Transverse colon (tissue), 3 donors: ENCODE measurements at regions not wholly inside any gene's neighbourhood (a gene's known extent, or its start where the extent isn't known, plus 50 kb on each side); places are given as distances from the start of the nearest gene placed in this dataset.

Experiments used
- EP300 ChIP-seq: sonication (generic); formaldehyde crosslinking; IDR thresholded peaks from one replicate; pipeline ENCODE4 v1.6.1; 2017; ENCODE audit warnings: antibody characterized with exemption, low read depth
- POLR2A ChIP-seq: fragments of 450-650 bp; IDR thresholded peaks from one replicate; pipeline ENCODE4 v1.6.1; 2016; ENCODE audit warnings: antibody characterized with exemption, mild to moderate bottlenecking, moderate library complexity
- TF ChIP-seq, protein P1 (sequence below), 5 experiments: fragments of 200-600 bp in 3 of 5; fragments of 450-650 bp in 2 of 5; sonication (generic) in 3 of 5; IDR thresholded peaks; 1 replicate in 2 of 5; 2 replicates in 3 of 5; pipeline ENCODE4 v1.5.1; 2016 to 2017; ENCODE audit warnings: antibody characterized with exemption in 5 of 5, inconsistent platforms in 3 of 5, mild to moderate bottlenecking in 2 of 5, moderate library complexity in 1 of 5

DNA sequence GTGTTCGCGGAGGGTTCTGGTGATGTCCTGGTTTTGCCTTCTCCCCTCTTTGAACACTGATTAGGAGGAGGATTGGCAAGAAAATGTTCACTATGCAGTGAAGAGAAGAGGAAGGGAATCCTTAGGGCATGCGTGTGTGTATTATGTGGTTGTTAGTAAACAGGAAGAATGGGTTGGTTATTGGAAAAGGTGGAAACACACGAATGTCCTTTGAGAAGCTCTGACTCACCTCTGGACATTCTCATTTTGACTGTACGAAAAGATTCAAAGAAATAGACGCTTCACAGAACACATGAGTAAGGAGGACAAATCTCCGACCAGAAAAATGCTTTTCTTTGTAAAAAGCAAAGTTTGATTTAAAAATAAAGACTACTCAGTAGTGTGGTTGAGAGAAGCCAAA is 188.8 kb upstream of the PRICKLE2 start:
- TF ChIP-seq, protein P1, sequence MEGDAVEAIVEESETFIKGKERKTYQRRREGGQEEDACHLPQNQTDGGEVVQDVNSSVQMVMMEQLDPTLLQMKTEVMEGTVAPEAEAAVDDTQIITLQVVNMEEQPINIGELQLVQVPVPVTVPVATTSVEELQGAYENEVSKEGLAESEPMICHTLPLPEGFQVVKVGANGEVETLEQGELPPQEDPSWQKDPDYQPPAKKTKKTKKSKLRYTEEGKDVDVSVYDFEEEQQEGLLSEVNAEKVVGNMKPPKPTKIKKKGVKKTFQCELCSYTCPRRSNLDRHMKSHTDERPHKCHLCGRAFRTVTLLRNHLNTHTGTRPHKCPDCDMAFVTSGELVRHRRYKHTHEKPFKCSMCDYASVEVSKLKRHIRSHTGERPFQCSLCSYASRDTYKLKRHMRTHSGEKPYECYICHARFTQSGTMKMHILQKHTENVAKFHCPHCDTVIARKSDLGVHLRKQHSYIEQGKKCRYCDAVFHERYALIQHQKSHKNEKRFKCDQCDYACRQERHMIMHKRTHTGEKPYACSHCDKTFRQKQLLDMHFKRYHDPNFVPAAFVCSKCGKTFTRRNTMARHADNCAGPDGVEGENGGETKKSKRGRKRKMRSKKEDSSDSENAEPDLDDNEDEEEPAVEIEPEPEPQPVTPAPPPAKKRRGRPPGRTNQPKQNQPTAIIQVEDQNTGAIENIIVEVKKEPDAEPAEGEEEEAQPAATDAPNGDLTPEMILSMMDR (IDR thresholded peaks at IDR 0.05) = no peak
- TF ChIP-seq POLR2A (no peak), EP300 (no peak)
